ENCODE measurements at regions not wholly inside any gene's neighbourhood (a gene's known extent, or its start where the extent isn't known, plus 50 kb on each side); places are given as distances from the start of the nearest gene placed in this dataset.

GRCh38 chr15:47188758-47189507 is 528.4 kb upstream of the SEMA6D start (continued):
- peak; percentile 70 for TF ChIP-seq CHD7 (IDR thresholded peaks at IDR 0.05; ENCODE audit: insufficient replicate concordance, low read length)
- no peak for TF ChIP-seq ZNF274 (IDR thresholded peaks at IDR 0.05; ENCODE audit: borderline replicate concordance, extremely low read depth, low read length)
- TF ChIP-seq EP300 (IDR thresholded peaks at IDR 0.05; ENCODE audit: borderline replicate concordance in 1 of 2, low read depth in 2 of 2, low read length in 2 of 2): peak in 1 of 2 experiments; percentile 16; a peak in 1 of 3 replicates
- peak; percentile 93 for TF ChIP-seq NANOG (IDR thresholded peaks at IDR 0.05; ENCODE audit: insufficient read depth, low read depth, low read length, poor library complexity, severe bottlenecking)

Measured in H1 (cell line).